Uterus (tissue), 3 donors: ENCODE measurements at regions not wholly inside any gene's neighbourhood (a gene's known extent, or its start where the extent isn't known, plus 50 kb on each side); places are given as distances from the start of the nearest gene placed in this dataset.

Experiments used
- DNase-seq, 2 donors: peaks; one replicate each; pipeline ENCODE4 v3.0.0-alpha.2; 2019 to 2020
- H3K27ac ChIP-seq, 2 donors: fragments of 200-600 bp; sonication (generic); 1 replicate in 1 of 2; 2 replicates in 1 of 2; pipeline ENCODE4 v1.5.1; 2016 to 2018
- H3K27me3 ChIP-seq, 2 donors: fragments of 200-600 bp; sonication (generic); one replicate each; pipeline ENCODE4 v1.5.1; 2018 to 2019; ENCODE audit warnings: control low read depth in 1 of 2
- H3K36me3 ChIP-seq, 2 donors: fragments of 200-600 bp; sonication (generic); one replicate each; pipeline ENCODE4 v1.5.1; 2019; ENCODE audit warnings: control low read depth in 1 of 2
- H3K4me1 ChIP-seq, 2 donors: fragments of 200-600 bp; sonication (generic); one replicate each; pipeline ENCODE4 v1.5.1; 2018 to 2019; ENCODE audit warnings: control low read depth in 1 of 2
- H3K4me3 ChIP-seq, 2 donors: fragments of 200-600 bp; sonication (generic); 1 replicate in 1 of 2; 2 replicates in 1 of 2; pipeline ENCODE4 v1.5.1; 2018 to 2019; ENCODE audit warnings: mild to moderate bottlenecking in 1 of 2
- H3K9me3 ChIP-seq, 2 donors: fragments of 200-600 bp; sonication (generic); one replicate each; pipeline ENCODE4 v1.5.1; 2019; ENCODE audit warnings: control low read depth in 1 of 2
- POLR2A ChIP-seq, 2 donors: fragments of 450-650 bp; IDR thresholded peaks; one replicate each; pipeline ENCODE4 v1.6.1; 2016; ENCODE audit warnings: antibody characterized with exemption in 2 of 2, mild to moderate bottlenecking in 1 of 2, moderate library complexity in 1 of 2
- intact Hi-C: fragments of 100-400 bp; cut with DNase I; formaldehyde crosslinking; loops from one replicate; pipeline ENCODE4 v1.15.1; 2023; ENCODE audit warnings: low total_unique reads
- TF ChIP-seq, protein P1 (sequence below), 4 experiments: fragments of 200-600 bp in 2 of 4; fragments of 450-650 bp in 2 of 4; sonication (generic) in 2 of 4; IDR thresholded peaks; one replicate each; pipeline ENCODE4 v1.5.1; 2016 to 2019; ENCODE audit warnings: antibody characterized with exemption in 4 of 4, mild to moderate bottlenecking in 2 of 4, moderate library complexity in 1 of 4
- donor health status: DM: yes; HTN: yes; CAD: no.

DNA sequence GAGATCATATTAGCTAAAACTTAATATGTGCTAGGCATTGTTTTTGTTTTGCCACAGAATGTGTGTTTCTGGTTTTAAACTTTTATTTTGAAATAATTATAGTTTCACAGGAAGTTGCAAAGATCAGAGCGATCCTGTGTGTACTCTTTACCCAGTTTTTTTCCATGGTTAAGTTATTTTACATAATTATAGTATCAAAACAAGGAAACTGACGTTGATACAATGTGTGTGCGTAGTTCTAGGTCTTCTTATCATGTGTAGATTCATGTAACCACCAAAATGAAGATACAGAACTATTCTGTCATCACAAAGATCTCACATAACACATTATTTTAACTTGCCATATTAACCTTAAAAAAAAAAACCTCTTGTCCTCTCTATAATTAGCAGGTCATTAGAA lies 69.2 kb downstream of the BLTP1 start:
- no peaks in the 10 kb centered on the region for H3K27me3 ChIP-seq
- H3K9me3 ChIP-seq, result no peaks in the 10 kb centered on the region
- intact Hi-C loops, result no loop called here
- no peak overlapping the region for H3K27ac ChIP-seq
- H3K4me1 ChIP-seq, result no peaks in the 10 kb centered on the region
- H3K36me3 ChIP-seq, result no peaks in the 10 kb centered on the region
- TF ChIP-seq, protein P1, sequence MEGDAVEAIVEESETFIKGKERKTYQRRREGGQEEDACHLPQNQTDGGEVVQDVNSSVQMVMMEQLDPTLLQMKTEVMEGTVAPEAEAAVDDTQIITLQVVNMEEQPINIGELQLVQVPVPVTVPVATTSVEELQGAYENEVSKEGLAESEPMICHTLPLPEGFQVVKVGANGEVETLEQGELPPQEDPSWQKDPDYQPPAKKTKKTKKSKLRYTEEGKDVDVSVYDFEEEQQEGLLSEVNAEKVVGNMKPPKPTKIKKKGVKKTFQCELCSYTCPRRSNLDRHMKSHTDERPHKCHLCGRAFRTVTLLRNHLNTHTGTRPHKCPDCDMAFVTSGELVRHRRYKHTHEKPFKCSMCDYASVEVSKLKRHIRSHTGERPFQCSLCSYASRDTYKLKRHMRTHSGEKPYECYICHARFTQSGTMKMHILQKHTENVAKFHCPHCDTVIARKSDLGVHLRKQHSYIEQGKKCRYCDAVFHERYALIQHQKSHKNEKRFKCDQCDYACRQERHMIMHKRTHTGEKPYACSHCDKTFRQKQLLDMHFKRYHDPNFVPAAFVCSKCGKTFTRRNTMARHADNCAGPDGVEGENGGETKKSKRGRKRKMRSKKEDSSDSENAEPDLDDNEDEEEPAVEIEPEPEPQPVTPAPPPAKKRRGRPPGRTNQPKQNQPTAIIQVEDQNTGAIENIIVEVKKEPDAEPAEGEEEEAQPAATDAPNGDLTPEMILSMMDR (IDR thresholded peaks at IDR 0.05), result no peak
- no peak for TF ChIP-seq POLR2A (IDR thresholded peaks at IDR 0.05)
- no peak for DNase-seq
- no peak overlapping the region for H3K4me3 ChIP-seq

DNA sequence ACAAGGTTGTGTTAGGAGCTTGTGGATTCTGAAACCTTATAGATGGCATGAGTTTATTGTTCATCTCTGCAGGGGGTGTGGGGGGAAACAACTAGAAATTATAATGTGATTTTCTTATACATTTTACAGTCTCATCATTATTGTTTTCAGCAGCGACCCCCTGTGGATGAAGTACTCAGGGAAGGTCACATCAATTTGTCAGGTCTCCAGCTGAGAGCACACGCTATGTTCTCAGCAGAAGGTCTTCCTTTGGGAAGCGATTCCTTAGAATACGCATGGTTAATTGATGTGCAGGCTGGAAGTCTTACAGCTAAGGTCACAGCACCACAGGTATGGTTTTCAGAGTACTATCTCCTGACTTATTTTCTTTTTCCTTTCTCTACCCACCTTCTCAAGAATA lies 72.2 kb downstream of the BLTP1 start:
- no peak overlapping the region for H3K4me3 ChIP-seq
- DNase-seq, result no peak
- H3K27me3 ChIP-seq, result no peaks in the 10 kb centered on the region
- no peak overlapping the region for H3K27ac ChIP-seq
- intact Hi-C loops, result no loop called here
- H3K4me1 ChIP-seq, result no peaks in the 10 kb centered on the region
- TF ChIP-seq, protein P1 (IDR thresholded peaks at IDR 0.05), result no peak
- TF ChIP-seq POLR2A (IDR thresholded peaks at IDR 0.05), result no peak
- H3K9me3 ChIP-seq, result no peaks in the 10 kb centered on the region
- H3K36me3 ChIP-seq, result no peaks in the 10 kb centered on the region

DNA sequence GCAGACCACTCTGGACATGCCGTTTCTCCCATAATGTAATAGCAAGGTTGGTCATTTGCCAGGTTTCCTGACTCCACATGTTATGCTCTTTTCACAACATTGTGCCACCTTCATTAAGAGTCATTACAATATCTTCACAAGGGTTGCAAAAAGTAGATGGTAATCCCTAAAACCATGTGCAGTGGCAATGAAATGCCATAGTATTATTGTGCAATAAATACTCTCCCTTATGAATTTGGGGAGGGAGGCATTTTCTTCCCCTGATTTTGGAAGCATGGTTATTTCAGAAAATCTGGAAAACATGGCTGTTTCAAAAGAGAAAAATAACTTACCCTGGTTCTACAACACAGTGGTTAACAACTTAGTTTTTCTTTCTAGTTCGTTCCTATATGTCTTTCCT lies 75.1 kb downstream of the BLTP1 start:
- Histone ChIP-seq H3K27ac (no peak overlapping the region), H3K27me3 (no peaks in the 10 kb centered on the region), H3K36me3 (no peaks in the 10 kb centered on the region), H3K9me3 (no peaks in the 10 kb centered on the region), H3K4me1 (no peaks in the 10 kb centered on the region), H3K4me3 (no peak overlapping the region)
- intact Hi-C loops, result no loop called here
- TF ChIP-seq POLR2A (IDR thresholded peaks at IDR 0.05), result no peak
- TF ChIP-seq, protein P1 (IDR thresholded peaks at IDR 0.05), result no peak
- no peak for DNase-seq

DNA sequence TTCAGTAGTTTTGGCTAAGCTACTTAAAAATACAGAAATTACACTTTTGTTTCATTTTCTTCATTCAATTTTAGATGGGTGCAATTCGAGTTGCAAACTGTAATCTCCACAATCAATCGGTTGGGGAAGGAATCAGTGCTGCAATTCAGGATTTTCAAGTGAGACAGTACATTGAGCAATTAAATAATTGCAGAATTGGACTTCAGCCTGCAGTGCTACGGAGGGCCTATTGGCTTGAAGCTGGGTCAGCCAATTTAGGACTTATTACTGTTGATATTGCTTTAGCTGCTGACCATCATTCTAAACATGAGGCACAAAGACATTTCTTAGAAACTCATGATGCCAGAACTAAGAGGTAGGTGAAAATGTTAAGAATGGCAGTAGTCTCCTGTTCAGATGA lies 77.7 kb downstream of the BLTP1 start:
- Histone ChIP-seq H3K4me3 (no peak overlapping the region), H3K27ac (no peak overlapping the region), H3K9me3 (no peaks in the 10 kb centered on the region), H3K4me1 (no peaks in the 10 kb centered on the region), H3K36me3 (no peaks in the 10 kb centered on the region), H3K27me3 (no peaks in the 10 kb centered on the region)
- TF ChIP-seq, protein P1 (IDR thresholded peaks at IDR 0.05), result no peak
- TF ChIP-seq POLR2A (IDR thresholded peaks at IDR 0.05), result no peak
- intact Hi-C loops, result no loop called here
- no peak for DNase-seq

DNA sequence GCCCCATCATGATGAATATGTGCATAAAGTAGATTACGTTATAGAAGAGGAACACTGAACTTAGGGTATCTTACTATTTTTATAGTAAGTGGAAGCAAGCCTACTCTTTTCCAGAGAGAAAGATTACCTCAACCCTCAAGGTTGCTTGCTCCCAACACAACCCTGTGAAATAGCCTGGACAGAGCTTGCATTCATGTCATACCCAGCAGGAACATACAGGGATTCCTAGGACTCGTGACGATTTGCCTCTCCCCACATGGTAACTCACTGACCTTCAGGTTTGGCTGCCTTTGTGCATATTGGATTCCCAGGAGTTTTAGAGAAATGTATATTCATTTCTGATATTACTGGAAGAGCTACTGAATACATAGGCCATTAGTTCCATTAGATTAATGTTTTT lies 80.5 kb downstream of the BLTP1 start:
- TF ChIP-seq, protein P1 (IDR thresholded peaks at IDR 0.05), result no peak
- TF ChIP-seq POLR2A (IDR thresholded peaks at IDR 0.05), result no peak
- Histone ChIP-seq H3K4me3 (no peak overlapping the region), H3K27me3 (no peaks in the 10 kb centered on the region), H3K27ac (no peak overlapping the region), H3K36me3 (no peaks in the 10 kb centered on the region), H3K4me1 (no peaks in the 10 kb centered on the region), H3K9me3 (no peaks in the 10 kb centered on the region)
- no peak for DNase-seq
- intact Hi-C loops, result no loop called here
